H9 (cell line): ENCODE measurements at regions not wholly inside any gene's neighbourhood (a gene's known extent, or its start where the extent isn't known, plus 50 kb on each side); places are given as distances from the start of the nearest gene placed in this dataset.

Experiments
- DNase-seq: peaks from one replicate; pipeline ENCODE4 v3.0.0-alpha.2; 2017
- H2AFZ ChIP-seq: one replicate; pipeline ENCODE4 v1.6.1; 2013; ENCODE audit warnings: mild to moderate bottlenecking, low read length, control low read depth, moderate library complexity
- H2AK5ac ChIP-seq: 2 replicates; pipeline ENCODE4 v1.6.1; 2013; ENCODE audit warnings: low read length, control low read depth, mixed read lengths; ENCODE audit not compliant: insufficient read length
- H2BK120ac ChIP-seq: one replicate; pipeline ENCODE4 v1.6.1; 2013; ENCODE audit warnings: low read depth, mild to moderate bottlenecking, low read length, control low read depth, inconsistent platforms; ENCODE audit not compliant: poor library complexity, severe bottlenecking
- H2BK12ac ChIP-seq: 2 replicates; pipeline ENCODE4 v1.6.1; 2013; ENCODE audit warnings: low read length, control low read depth, mixed read lengths, low read depth; ENCODE audit not compliant: insufficient read length
- H2BK15ac ChIP-seq: 2 replicates; pipeline ENCODE4 v1.6.1; 2013; ENCODE audit warnings: low read depth, low read length, control low read depth
- H2BK20ac ChIP-seq: one replicate; pipeline ENCODE4 v1.6.1; 2013; ENCODE audit warnings: low read depth, mild to moderate bottlenecking, low read length, control low read depth, inconsistent platforms; ENCODE audit not compliant: poor library complexity, severe bottlenecking
- H2BK5ac ChIP-seq: 2 replicates; pipeline ENCODE4 v1.6.1; 2013; ENCODE audit warnings: low read length, control low read depth, mixed read lengths; ENCODE audit not compliant: insufficient read length
- H3K14ac ChIP-seq: 2 replicates; pipeline ENCODE4 v1.6.1; 2013; ENCODE audit warnings: low read length, control low read depth; ENCODE audit not compliant: insufficient read depth
- H3K18ac ChIP-seq: 2 replicates; pipeline ENCODE4 v1.6.1; 2013; ENCODE audit warnings: low read depth, mild to moderate bottlenecking, mixed read lengths, low read length, control low read depth; ENCODE audit not compliant: insufficient read length
- H3K23ac ChIP-seq: 2 replicates; pipeline ENCODE4 v1.6.1; 2013; ENCODE audit warnings: low read length, control low read depth, mixed read lengths, low read depth; ENCODE audit not compliant: insufficient read length
- H3K23me2 ChIP-seq: 2 replicates; pipeline ENCODE4 v1.6.1; 2013; ENCODE audit warnings: low read depth, mild to moderate bottlenecking, mixed read lengths, low read length, control low read depth; ENCODE audit not compliant: insufficient read length, poor library complexity, severe bottlenecking
- H3K27ac ChIP-seq: 2 replicates; pipeline ENCODE4 v1.5.1; 2013; ENCODE audit warnings: low read length, control low read depth, mixed read lengths, low read depth; ENCODE audit not compliant: insufficient read length
- H3K27me3 ChIP-seq: 2 replicates; pipeline ENCODE4 v1.6.1; 2013; ENCODE audit warnings: low read length, control low read depth, inconsistent platforms; ENCODE audit not compliant: insufficient read depth
- H3K4ac ChIP-seq: 2 replicates; pipeline ENCODE4 v1.6.1; 2013; ENCODE audit warnings: low read depth, mild to moderate bottlenecking, control low read depth, inconsistent platforms, low read length, moderate library complexity
- H3K4me1 ChIP-seq: 2 replicates; pipeline ENCODE4 v1.6.1; 2013; ENCODE audit warnings: low read length, control low read depth, inconsistent platforms; ENCODE audit not compliant: insufficient read depth
- H3K4me2 ChIP-seq: 2 replicates; pipeline ENCODE4 v1.6.1; 2013; ENCODE audit warnings: low read length, control low read depth, mixed read lengths; ENCODE audit not compliant: insufficient read length, insufficient read depth
- H3K56ac ChIP-seq: 2 replicates; pipeline ENCODE4 v1.6.1; 2013; ENCODE audit warnings: low read depth, mild to moderate bottlenecking, mixed read lengths, low read length, control low read depth; ENCODE audit not compliant: insufficient read length
- H3K79me1 ChIP-seq: 2 replicates; pipeline ENCODE4 v1.6.1; 2013; ENCODE audit warnings: low read depth, mild to moderate bottlenecking, moderate library complexity, low read length, control low read depth, inconsistent platforms; ENCODE audit not compliant: insufficient read depth, poor library complexity, severe bottlenecking
- H3K79me2 ChIP-seq: 2 replicates; pipeline ENCODE4 v1.6.1; 2013; ENCODE audit warnings: low read length, control low read depth, inconsistent platforms; ENCODE audit not compliant: insufficient read depth
- H3K9ac ChIP-seq: 2 replicates; pipeline ENCODE4 v1.6.1; 2013; ENCODE audit warnings: low read length, control low read depth, mixed read lengths; ENCODE audit not compliant: insufficient read length; ENCODE audit errors: extremely low read depth
- H3K9me3 ChIP-seq: one replicate; pipeline ENCODE4 v1.6.1; 2013; ENCODE audit warnings: low read depth, low read length, inconsistent platforms; ENCODE audit not compliant: control insufficient read depth
- H3T11ph ChIP-seq: one replicate; pipeline ENCODE4 v1.6.1; 2013; ENCODE audit warnings: mild to moderate bottlenecking, low read length, control low read depth, inconsistent platforms
- H4K20me1 ChIP-seq: one replicate; pipeline ENCODE4 v1.6.1; 2013; ENCODE audit not compliant: control insufficient read depth, insufficient read length, insufficient read depth
- H4K5ac ChIP-seq: 2 replicates; pipeline ENCODE4 v1.6.1; 2013; ENCODE audit warnings: low read depth, mild to moderate bottlenecking, mixed read lengths, low read length, control low read depth; ENCODE audit not compliant: insufficient read length
- H4K8ac ChIP-seq: replicated peaks from 2 replicates; pipeline ENCODE4 v1.6.1; 2013; ENCODE audit warnings: low read length, control low read depth, mixed read lengths, low read depth; ENCODE audit not compliant: insufficient read length
- H4K91ac ChIP-seq: 2 replicates; pipeline ENCODE4 v1.6.1; 2013; ENCODE audit warnings: low read depth, mild to moderate bottlenecking, moderate library complexity, mixed read lengths, low read length, control low read depth; ENCODE audit not compliant: insufficient read length
- H3K27ac Mint-ChIP-seq, 3 experiments: 2 replicates in 2 of 3; 3 replicates in 1 of 3; pipeline ENCODE4 v1.8.0; 2020 to 2021; ENCODE audit warnings: mixed read lengths in 3 of 3, mild to moderate bottlenecking in 1 of 3, moderate library complexity in 1 of 3
- H3K27me3 Mint-ChIP-seq: 2 replicates; pipeline ENCODE4 v1.8.0; 2021; ENCODE audit warnings: low read depth, mild to moderate bottlenecking, moderate library complexity, mixed read lengths
- H3K36me3 Mint-ChIP-seq, 3 experiments: 2 replicates in 2 of 3; 3 replicates in 1 of 3; pipeline ENCODE4 v1.8.0; 2020 to 2021; ENCODE audit warnings: low read depth in 3 of 3, mixed read lengths in 3 of 3; ENCODE audit not compliant: insufficient read depth in 1 of 3
- H3K4me1 Mint-ChIP-seq, 2 experiments: 2 replicates each; pipeline ENCODE4 v1.8.0; 2020; ENCODE audit warnings: mixed read lengths in 2 of 2
- H3K4me3 Mint-ChIP-seq, 2 experiments: 2 replicates in 1 of 2; 3 replicates in 1 of 2; pipeline ENCODE4 v1.8.0; 2020 to 2021; ENCODE audit warnings: mild to moderate bottlenecking in 2 of 2, mixed read lengths in 2 of 2, moderate library complexity in 1 of 2
- H3K9me3 Mint-ChIP-seq, 2 experiments: 2 replicates in 1 of 2; 3 replicates in 1 of 2; pipeline ENCODE4 v1.8.0; 2020; ENCODE audit warnings: mild to moderate bottlenecking in 2 of 2, mixed read lengths in 2 of 2, moderate library complexity in 1 of 2
- WGBS: extraction: QIAGEN DNeasy Blood & Tissue Kit; methylation state at CpG from one replicate; pipeline ENCODE4 v1.1.7; 2013; ENCODE audit warnings: missing lambda C conversion rate, low lambda C conversion rate, mixed read lengths; ENCODE audit not compliant: insufficient read length; ENCODE audit errors: extremely low coverage; 5-methylcytosine and 5-hydroxymethylcytosine counted together
- TF ChIP-seq, protein P1 (sequence below): fragments of 200-600 bp; sonication (generic); conservative IDR thresholded peaks from 3 replicates; pipeline ENCODE4 v1.8.0; 2021; ENCODE audit warnings: antibody characterized with exemption, mild to moderate bottlenecking

GRCh38 chr2:128513961-128514283 is 195.3 kb upstream of the HS6ST1 start:
- Mint-ChIP-seq H3K27me3 (peaks cover 2% of the 10 kb centered on the region; the same call in 1 of the 2 replicates), H3K36me3 (no peaks in the 10 kb centered on the region), H3K4me1 (peaks cover 12 to 17% of the 10 kb centered on the region in 2 experiments), H3K4me3 (no peak overlapping the region), H3K9me3 (no peaks in the 10 kb centered on the region), H3K27ac (no peak overlapping the region; a peak in 1 of 7 replicates)
- Histone ChIP-seq H3K18ac (no peak overlapping the region), H2AK5ac (no peak overlapping the region), H2AFZ (no peak overlapping the region), H3K79me2 (no peaks in the 10 kb centered on the region), H3K27me3 (no peaks in the 10 kb centered on the region), H4K8ac (no peak overlapping the region), H3K4ac (no peak overlapping the region), H2BK20ac (no peak overlapping the region), H3K79me1 (no peaks in the 10 kb centered on the region), H4K5ac (no peak overlapping the region), H2BK15ac (no peak overlapping the region), H3K4me2 (no peak overlapping the region), H2BK12ac (no peak overlapping the region), H2BK120ac (no peak overlapping the region), H4K20me1 (no peaks in the 10 kb centered on the region), H3K27ac (no peak overlapping the region), H3T11ph (no peak overlapping the region), H4K91ac (no peak overlapping the region), H2BK5ac (no peak overlapping the region), H3K56ac (no peak overlapping the region), H3K23ac (no peak overlapping the region), H3K23me2 (peaks cover 3% of the 10 kb centered on the region), H3K4me1 (no peaks in the 10 kb centered on the region; the same call in 1 of the 2 replicates), H3K9me3 (no peaks in the 10 kb centered on the region), H3K9ac (no peak overlapping the region), H3K14ac (no peak overlapping the region)
- TF ChIP-seq, protein P1, sequence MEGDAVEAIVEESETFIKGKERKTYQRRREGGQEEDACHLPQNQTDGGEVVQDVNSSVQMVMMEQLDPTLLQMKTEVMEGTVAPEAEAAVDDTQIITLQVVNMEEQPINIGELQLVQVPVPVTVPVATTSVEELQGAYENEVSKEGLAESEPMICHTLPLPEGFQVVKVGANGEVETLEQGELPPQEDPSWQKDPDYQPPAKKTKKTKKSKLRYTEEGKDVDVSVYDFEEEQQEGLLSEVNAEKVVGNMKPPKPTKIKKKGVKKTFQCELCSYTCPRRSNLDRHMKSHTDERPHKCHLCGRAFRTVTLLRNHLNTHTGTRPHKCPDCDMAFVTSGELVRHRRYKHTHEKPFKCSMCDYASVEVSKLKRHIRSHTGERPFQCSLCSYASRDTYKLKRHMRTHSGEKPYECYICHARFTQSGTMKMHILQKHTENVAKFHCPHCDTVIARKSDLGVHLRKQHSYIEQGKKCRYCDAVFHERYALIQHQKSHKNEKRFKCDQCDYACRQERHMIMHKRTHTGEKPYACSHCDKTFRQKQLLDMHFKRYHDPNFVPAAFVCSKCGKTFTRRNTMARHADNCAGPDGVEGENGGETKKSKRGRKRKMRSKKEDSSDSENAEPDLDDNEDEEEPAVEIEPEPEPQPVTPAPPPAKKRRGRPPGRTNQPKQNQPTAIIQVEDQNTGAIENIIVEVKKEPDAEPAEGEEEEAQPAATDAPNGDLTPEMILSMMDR: no peak
- DNase-seq: no peak
- WGBS: no CpG with 5 or more reads among the region's 3 CpGs
